GM19023 (cell line): ENCODE measurements at regions not wholly inside any gene's neighbourhood (a gene's known extent, or its start where the extent isn't known, plus 50 kb on each side); places are given as distances from the start of the nearest gene placed in this dataset.
"Not testable (repeated sequence)": the region's sequence is repeated elsewhere in the genome, so short reads cannot be mapped to it uniquely, and the experiment has no call there.

Source experiments
- ATAC-seq: cut with Tn5 transposase; IDR thresholded peaks from one replicate; pipeline ENCODE4 v1.9.1; 2021; ENCODE audit warnings: mild to moderate bottlenecking, moderate library complexity; ENCODE audit not compliant: unreplicated experiment

- ATAC-seq = no peak
These were observed 106.7 kb downstream of the LEPR start for GRCh38 chr1:65527190-65527589.

GRCh38 chr1:65527707-65528503 is 107.4 kb downstream of the LEPR start:
- no peak for ATAC-seq

GRCh38 chr1:65531972-65532570 is 111.6 kb downstream of the LEPR start:
- ATAC-seq = no peak

GRCh38 chr1:65535981-65536380 is 115.5 kb downstream of the LEPR start:
- no peak for ATAC-seq

GRCh38 chr1:65538086-65538485 is 117.6 kb downstream of the LEPR start:
- ATAC-seq = no peak

- ATAC-seq = no peak
These were observed 118.2 kb downstream of the LEPR start for GRCh38 chr1:65538664-65539063.

- ATAC-seq = no peak
These were observed 119.0 kb downstream of the LEPR start for GRCh38 chr1:65539266-65540131.

- no peak for ATAC-seq
These were observed 120.7 kb downstream of the LEPR start for GRCh38 chr1:65541161-65541560.

GRCh38 chr1:65541865-65542264 is 121.4 kb downstream of the LEPR start:
- ATAC-seq = no peak

- not testable (repeated sequence) for ATAC-seq
These were observed 122.1 kb downstream of the LEPR start for GRCh38 chr1:65542592-65542991.

- ATAC-seq = not testable (repeated sequence)
These were observed 130.0 kb downstream of the LEPR start for GRCh38 chr1:65550306-65551010.

GRCh38 chr1:65552484-65552883 is 132.0 kb downstream of the LEPR start:
- not testable (repeated sequence) for ATAC-seq

- ATAC-seq = not testable (repeated sequence)
These were observed 133.8 kb downstream of the LEPR start for GRCh38 chr1:65554086-65554764.

GRCh38 chr1:65554829-65555228 is 134.4 kb downstream of the LEPR start:
- ATAC-seq = no peak

- ATAC-seq = no peak
These were observed 137.7 kb downstream of the LEPR start for GRCh38 chr1:65558215-65558614.

- ATAC-seq = no peak
These were observed 144.0 kb downstream of the LEPR start for GRCh38 chr1:65564493-65564892.

GRCh38 chr1:65568285-65568684 is 147.8 kb downstream of the LEPR start:
- ATAC-seq = no peak

GRCh38 chr1:65572701-65573421 is 152.4 kb downstream of the LEPR start:
- ATAC-seq = no peak

GRCh38 chr1:65577278-65577677 is 156.8 kb downstream of the LEPR start:
- no peak for ATAC-seq

- not testable (repeated sequence) for ATAC-seq
These were observed 157.5 kb downstream of the LEPR start for GRCh38 chr1:65577982-65578381.
